Dedifferentiated amniotic fluid mesenchymal stem cell (primary cell): ENCODE measurements at regions not wholly inside any gene's neighbourhood (a gene's known extent, or its start where the extent isn't known, plus 50 kb on each side); places are given as distances from the start of the nearest gene placed in this dataset.

Experiments used
- DNase-seq: peaks from one replicate; pipeline ENCODE4 v3.0.0-alpha.2; 2016; ENCODE audit errors: extremely low spot score

DNA sequence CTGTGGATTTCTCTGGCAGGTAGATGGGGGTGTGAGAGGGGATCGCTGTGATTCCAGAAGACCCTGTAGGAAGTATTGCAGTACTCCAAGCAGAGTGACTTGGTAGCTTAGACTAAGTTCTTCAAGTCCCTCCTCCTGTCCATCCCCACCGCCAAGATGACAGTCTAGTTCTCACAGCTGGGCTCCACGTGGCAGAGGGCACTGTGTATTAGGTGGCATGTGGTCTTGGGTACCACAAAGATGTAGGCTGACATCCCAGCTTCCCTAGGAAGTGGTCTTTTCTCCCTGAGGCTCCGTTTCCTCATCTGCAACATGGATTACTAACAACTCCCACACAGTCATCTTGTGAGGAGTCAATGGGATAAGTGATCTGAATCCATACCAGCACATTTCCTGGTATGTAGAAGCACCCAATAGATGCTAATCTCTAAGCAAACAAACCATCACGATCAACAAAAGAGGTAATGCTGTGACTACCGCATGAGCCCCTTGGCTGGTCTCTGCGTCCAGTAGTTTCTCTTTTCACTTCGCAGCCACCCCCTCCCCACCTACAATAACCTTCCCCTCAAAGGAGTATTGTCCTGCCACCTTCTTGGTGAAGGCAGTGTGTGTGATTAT is 349.1 kb upstream of the EEF2KMT start:
- no peak for DNase-seq

- no peak for DNase-seq
Measured at GRCh38 chr16:5444189-5444588, 346.6 kb upstream of the EEF2KMT start.

- DNase-seq = no peak
Measured at GRCh38 chr16:5442986-5443385, 345.4 kb upstream of the EEF2KMT start.

DNA sequence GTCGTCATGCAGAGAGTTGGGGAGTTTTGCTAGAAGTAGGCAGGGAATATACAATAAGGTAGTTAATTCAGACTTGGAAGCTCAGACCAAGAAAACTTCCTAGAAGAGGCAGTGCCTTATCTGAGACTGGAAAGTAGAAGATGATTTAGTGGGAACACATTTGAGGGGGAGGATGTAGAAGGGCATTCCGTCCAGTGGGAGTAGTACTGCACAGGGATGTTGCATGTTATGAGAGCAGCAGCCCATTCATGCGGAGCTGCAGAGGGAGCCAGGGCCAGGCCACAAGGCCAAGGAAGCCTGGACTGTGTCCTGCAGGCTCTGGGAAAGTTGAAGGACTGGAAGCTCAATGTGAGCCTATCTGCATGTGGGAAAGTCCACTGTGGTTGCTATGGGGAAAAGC is 344.5 kb upstream of the EEF2KMT start:
- no peak for DNase-seq

DNA sequence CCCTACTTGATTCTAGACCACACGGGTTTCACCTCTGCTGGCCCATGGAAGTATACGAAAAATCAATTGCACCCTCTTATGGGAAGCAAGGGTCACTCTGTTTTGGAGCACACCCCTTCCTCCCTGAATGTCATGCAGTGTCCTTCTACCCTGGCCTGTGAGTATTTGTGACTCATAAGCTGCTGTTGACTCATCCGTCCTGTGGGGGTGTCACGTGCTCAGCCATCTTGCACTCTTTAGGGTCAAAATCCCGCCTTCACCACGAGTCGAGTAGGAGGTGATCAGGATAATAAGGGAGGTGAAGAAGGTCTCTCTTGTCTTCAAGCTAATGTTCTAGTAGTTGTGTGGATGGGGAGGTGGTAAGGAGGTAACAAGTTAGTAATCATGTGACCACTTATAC is 341.0 kb upstream of the EEF2KMT start:
- no peak for DNase-seq

GRCh38 chr16:5433587-5433986 is 336.0 kb upstream of the EEF2KMT start:
- DNase-seq = no peak

DNA sequence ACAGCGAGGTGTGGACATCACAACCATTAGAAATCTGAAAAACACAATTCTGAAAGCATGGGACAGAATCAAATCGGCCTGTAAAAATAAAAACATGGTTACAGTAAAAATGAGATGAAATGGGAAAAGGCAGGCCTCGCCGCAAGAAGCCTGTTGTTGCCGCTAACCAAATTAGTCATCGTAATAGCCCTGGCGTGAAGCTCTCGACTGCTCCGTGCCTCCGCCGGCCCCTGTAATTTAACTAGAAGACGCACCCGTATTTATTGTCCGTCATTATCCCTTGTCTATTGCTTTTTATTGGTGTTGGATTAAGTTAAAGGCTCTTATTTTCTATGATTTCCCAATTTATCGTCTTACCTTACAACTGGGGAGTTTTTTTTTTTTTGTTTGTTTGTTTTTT is 334.6 kb upstream of the EEF2KMT start:
- no peak for DNase-seq

DNA sequence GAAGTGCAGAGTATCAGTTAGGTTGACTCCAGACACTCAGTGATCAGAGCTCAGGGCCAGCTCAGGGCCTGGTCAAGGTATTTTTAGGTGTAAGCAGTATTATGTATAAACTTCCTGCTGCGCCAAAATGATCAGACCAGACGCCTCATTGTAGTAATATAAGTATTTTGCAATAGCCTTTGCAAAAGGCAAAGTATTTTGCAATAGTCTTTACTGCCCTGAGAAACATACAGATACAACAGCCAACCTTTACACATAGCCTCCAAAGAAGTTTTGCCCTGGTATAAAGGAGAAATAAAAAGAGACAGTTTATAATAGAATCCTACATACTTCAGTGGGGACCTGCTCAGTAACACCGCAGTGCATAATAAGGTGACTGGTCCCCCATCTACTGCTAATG is 333.0 kb upstream of the EEF2KMT start:
- no peak for DNase-seq

GRCh38 chr16:5428932-5429331 is 331.3 kb upstream of the EEF2KMT start:
- DNase-seq = no peak

DNA sequence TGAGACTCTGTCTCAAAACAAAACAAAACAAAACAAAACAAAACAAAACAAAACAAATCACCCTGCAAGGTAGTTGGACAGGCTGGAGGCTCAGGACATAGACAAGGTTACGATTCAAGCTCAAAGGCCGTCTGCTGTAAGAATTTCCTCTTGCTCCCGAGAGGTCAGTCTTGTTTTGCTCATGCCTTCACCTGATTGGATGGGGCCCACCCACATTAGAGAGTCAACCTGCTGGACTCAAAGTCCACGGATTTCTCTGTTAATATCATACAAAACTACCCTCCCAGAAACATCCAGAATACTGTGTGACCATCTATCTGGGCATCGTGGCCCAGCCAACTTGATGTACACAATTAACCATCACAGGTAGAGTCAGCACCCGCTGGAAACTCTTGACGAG is 330.0 kb upstream of the EEF2KMT start:
- no peak for DNase-seq

- no peak for DNase-seq
Measured at GRCh38 chr16:5422643-5423496, 325.3 kb upstream of the EEF2KMT start.

- DNase-seq = no peak
Measured at GRCh38 chr16:5422047-5422446, 324.5 kb upstream of the EEF2KMT start.

DNA sequence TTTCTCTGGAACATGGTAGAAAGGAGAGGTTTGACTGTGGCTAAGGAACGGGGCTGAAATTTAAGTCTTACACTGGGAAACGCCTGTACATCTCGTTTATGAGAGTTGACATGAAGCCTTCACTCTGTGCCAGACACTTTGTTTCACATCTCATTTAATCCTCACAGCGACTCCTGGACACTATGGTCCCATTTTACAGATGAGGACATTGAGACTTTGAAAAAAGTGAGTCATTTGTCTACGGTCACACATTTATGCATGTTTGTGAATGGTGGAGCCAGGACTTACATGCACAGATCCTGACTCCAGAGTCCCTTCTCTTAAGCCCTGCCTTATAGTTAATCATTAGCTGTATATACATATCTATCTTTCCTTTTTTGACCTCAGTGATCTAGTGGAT is 318.4 kb upstream of the EEF2KMT start:
- DNase-seq = no peak

GRCh38 chr16:5415123-5415522 is 317.5 kb upstream of the EEF2KMT start:
- DNase-seq = no peak

DNA sequence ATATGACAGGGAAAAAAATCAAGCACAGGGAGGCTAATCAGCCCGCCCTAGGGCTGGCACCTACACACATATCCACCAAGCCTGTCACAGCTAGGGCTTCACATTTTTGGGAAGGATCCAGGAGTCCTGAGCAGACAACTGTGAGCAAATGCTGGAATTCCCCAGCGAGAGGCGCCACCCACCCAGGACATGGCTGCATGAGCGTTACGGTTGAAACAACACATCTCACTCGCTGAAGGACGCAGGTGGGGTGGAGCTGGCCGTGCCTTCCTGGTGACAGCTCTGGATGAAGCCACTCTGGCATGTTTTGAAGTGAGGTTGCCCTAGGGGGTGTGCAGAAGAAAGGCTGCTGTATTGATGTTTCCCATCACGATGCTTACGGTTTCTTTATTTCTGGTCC is 315.1 kb upstream of the EEF2KMT start:
- no peak for DNase-seq

- no peak for DNase-seq
Measured at GRCh38 chr16:5398203-5398602, 300.6 kb upstream of the EEF2KMT start.

DNA sequence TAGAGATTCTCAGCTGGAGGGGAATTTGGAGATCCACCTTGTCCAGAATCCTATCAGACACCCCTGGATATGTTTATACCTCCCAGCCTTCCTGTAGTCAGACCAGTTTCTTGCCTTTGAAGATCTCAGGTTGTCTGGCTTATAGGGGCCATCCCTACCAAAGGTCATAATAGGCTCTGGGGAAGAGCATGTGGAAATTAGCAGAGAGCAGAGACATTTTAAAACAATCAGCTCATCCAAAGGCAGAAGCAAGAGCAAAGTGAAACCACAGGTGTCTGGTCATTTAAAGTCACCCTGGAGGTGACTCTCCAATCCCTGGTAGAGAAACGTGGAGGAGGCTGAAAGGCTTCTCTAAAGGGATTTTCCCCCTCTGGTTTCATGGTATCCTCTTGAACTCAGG is 299.3 kb upstream of the EEF2KMT start:
- DNase-seq = no peak

GRCh38 chr16:5393070-5393469 is 295.5 kb upstream of the EEF2KMT start:
- DNase-seq = no peak

GRCh38 chr16:5386989-5387388 is 289.4 kb upstream of the EEF2KMT start:
- DNase-seq = no peak

GRCh38 chr16:5385811-5386210 is 288.2 kb upstream of the EEF2KMT start:
- DNase-seq = no peak

DNA sequence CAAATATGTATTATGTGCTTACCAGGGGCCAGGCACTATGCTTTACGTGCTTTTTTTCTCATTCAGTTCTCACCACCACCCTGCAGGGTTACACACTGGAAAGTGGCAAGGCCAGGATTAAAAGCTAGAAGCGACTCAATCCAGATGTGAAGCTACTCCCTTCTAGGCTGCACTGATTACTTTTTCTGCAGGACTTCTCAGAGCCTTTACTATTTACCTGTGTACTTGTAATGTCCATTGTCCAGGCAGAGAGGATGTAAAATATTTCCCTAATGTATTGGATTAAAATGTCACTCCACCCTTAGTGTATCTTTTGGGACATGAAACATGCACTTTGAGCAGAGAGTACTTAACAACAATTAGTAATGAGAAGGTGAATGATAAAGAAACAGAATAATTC is 287.5 kb upstream of the EEF2KMT start:
- no peak for DNase-seq

- no peak for DNase-seq
Measured at GRCh38 chr16:5383737-5384136, 286.1 kb upstream of the EEF2KMT start.

DNA sequence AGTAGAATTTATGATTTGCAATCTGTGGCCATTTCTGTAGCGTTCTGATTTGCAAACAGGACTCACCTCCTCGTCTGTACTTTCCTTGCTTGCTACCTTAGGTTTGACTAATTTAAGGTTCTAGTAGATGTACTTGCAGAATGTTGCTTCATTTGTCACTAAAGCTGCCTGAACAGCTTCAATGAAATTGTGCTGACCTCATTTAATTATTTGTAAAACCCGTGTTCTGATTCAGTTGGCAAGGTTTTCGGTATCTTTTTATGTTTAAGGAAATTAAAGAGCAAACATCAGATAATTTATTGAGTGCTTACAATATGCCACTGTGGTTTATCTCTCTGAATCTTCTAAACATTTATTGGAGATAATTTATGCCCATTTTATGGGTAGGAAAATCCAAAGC is 284.9 kb upstream of the EEF2KMT start:
- no peak for DNase-seq

DNA sequence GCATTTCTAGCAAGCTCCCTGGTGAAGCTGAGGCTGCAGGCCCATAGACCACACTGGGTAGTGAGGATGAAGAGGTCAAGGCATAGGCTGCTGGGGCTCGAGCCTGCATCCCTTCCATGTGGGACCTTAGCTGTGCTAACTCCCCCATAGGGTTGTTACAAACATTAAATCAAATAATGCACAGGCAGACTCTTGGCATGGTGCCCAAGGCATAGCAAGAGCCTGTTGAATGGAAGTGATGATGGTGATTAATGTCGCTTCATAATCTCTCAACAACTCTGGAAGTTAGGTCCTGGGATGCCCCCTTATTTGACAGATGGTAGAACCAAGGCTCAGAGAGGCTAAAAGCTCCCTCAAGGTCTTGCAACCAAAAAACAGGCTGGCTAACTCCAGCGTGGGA is 283.9 kb upstream of the EEF2KMT start:
- no peak for DNase-seq
